ENCODE measurements at regions not wholly inside any gene's neighbourhood (a gene's known extent, or its start where the extent isn't known, plus 50 kb on each side); places are given as distances from the start of the nearest gene placed in this dataset.

GRCh38 chr16:47965439-47965838 is 190.4 kb downstream of the ABCC12 start:
- no peak overlapping the region for H3K4me3 ChIP-seq (ENCODE audit: low read depth, low read length)
- ChIA-PET CTCF (interaction anchor here (1.3 kb wide), 2 partner anchors 18 to 199 kb away, joined by 3 read pairs; no protein-coding TSS in a partner anchor), POLR2A (no interaction called here)
- DNase-seq (ENCODE audit: low read depth), result no peak
- no peak for TF ChIP-seq CTCF (IDR thresholded peaks at IDR 0.05; ENCODE audit: insufficient read depth, low read depth, low read length)
- H3K36me3 ChIP-seq (ENCODE audit: control insufficient read depth, insufficient read depth, low read length), result no peaks in the 10 kb centered on the region
- no peaks in the 10 kb centered on the region; the same call in 1 of the 2 replicates for H3K27me3 ChIP-seq (ENCODE audit: control insufficient read depth, insufficient read depth, low read length)

- no peak overlapping the region for H3K4me3 ChIP-seq (ENCODE audit: low read depth, low read length)
- POLR2A ChIA-PET, result no interaction called here
- DNase-seq (ENCODE audit: low read depth), result no peak
- CTCF ChIA-PET, result no interaction called here
- no peaks in the 10 kb centered on the region for H3K27me3 ChIP-seq (ENCODE audit: control insufficient read depth, insufficient read depth, low read length)
- TF ChIP-seq CTCF (IDR thresholded peaks at IDR 0.05; ENCODE audit: insufficient read depth, low read depth, low read length), result no peak
- H3K36me3 ChIP-seq (ENCODE audit: control insufficient read depth, insufficient read depth, low read length), result no peaks in the 10 kb centered on the region
Measured at GRCh38 chr16:47958726-47959125, 197.1 kb downstream of the ABCC12 start.

- POLR2A ChIA-PET, result no interaction called here
- no peak overlapping the region for H3K4me3 ChIP-seq (ENCODE audit: low read depth, low read length)
- H3K36me3 ChIP-seq (ENCODE audit: control insufficient read depth, insufficient read depth, low read length), result no peaks in the 10 kb centered on the region
- DNase-seq (ENCODE audit: low read depth), result no peak
- CTCF ChIA-PET, result no interaction called here
- no peaks in the 10 kb centered on the region for H3K27me3 ChIP-seq (ENCODE audit: control insufficient read depth, insufficient read depth, low read length)
- no peak for TF ChIP-seq CTCF (IDR thresholded peaks at IDR 0.05; ENCODE audit: insufficient read depth, low read depth, low read length)
Measured at GRCh38 chr16:47956916-47957315, 198.9 kb downstream of the ABCC12 start.

GRCh38 chr16:47949714-47950113 is 206.1 kb downstream of the ABCC12 start:
- TF ChIP-seq CTCF (IDR thresholded peaks at IDR 0.05; ENCODE audit: insufficient read depth, low read depth, low read length), result no peak
- no peak overlapping the region for H3K4me3 ChIP-seq (ENCODE audit: low read depth, low read length)
- CTCF ChIA-PET, result no interaction called here
- POLR2A ChIA-PET, result no interaction called here
- H3K36me3 ChIP-seq (ENCODE audit: control insufficient read depth, insufficient read depth, low read length), result no peaks in the 10 kb centered on the region
- H3K27me3 ChIP-seq (ENCODE audit: control insufficient read depth, insufficient read depth, low read length), result no peaks in the 10 kb centered on the region
- DNase-seq (ENCODE audit: low read depth), result no peak

- Histone ChIP-seq H3K36me3 (ENCODE audit: control insufficient read depth, insufficient read depth, low read length) (no peaks in the 10 kb centered on the region), H3K4me3 (ENCODE audit: low read depth, low read length) (no peak overlapping the region), H3K27me3 (ENCODE audit: control insufficient read depth, insufficient read depth, low read length) (no peaks in the 10 kb centered on the region)
- no peak for TF ChIP-seq CTCF (IDR thresholded peaks at IDR 0.05; ENCODE audit: insufficient read depth, low read depth, low read length)
- POLR2A ChIA-PET, result no interaction called here
- no peak for DNase-seq (ENCODE audit: low read depth)
- CTCF ChIA-PET, result no interaction called here
Measured at GRCh38 chr16:47949276-47949675, 206.5 kb downstream of the ABCC12 start.

Measured in BJ (cell line).